ENCODE measurements at regions not wholly inside any gene's neighbourhood (a gene's known extent, or its start where the extent isn't known, plus 50 kb on each side); places are given as distances from the start of the nearest gene placed in this dataset.

- WGBS (ENCODE audit: insufficient coverage), result 64% methylated on average over 4 of the region's 4 CpGs
- DNase-seq, result no peak
- TF ChIP-seq CTCF (IDR thresholded peaks at IDR 0.05) (no peak), EZH2 (IDR thresholded peaks at IDR 0.05; ENCODE audit: borderline replicate concordance, insufficient read depth, low read depth, low read length, poor library complexity, severe bottlenecking) (no peak)
Measured at GRCh38 chr15:36407647-36408046, 171.8 kb upstream of the CDIN1 start.

GRCh38 chr15:36409819-36410218, 169.6 kb upstream of the CDIN1 start:
- 93% methylated on average over 4 of the region's 6 CpGs for WGBS (ENCODE audit: insufficient coverage)

More at GRCh38 chr15:36407647-36408046, 171.8 kb upstream of the CDIN1 start:
- Histone ChIP-seq H3K9ac (ENCODE audit: low read length) (no peak overlapping the region), H3K36me3 (replicated peaks in 1 of 2; ENCODE audit: control extremely low read depth in 1 of 2, control insufficient read depth in 1 of 2, extremely low read depth in 1 of 2, insufficient read depth in 2 of 2, low read length in 1 of 2) (no peaks in the 10 kb centered on the region), H3K27me3 (replicated peaks in 1 of 4; ENCODE audit: control extremely low read depth in 1 of 4, control insufficient read depth in 3 of 4, insufficient read depth in 4 of 4, low read length in 3 of 4) (no peaks in the 10 kb centered on the region), H4K20me1 (ENCODE audit: control insufficient read depth, insufficient read depth, low read length, poor library complexity, severe bottlenecking) (no peaks in the 10 kb centered on the region), H3K4me1 (ENCODE audit: control insufficient read depth in 2 of 2, insufficient read depth in 2 of 2, low read length in 2 of 2) (no peaks in the 10 kb centered on the region), H3K27ac (ENCODE audit: low read length in 2 of 2) (no peak overlapping the region), H3K9me3 (ENCODE audit: control extremely low read depth in 1 of 3, control insufficient read depth in 2 of 3, insufficient read depth in 1 of 3, low read length in 2 of 3) (no peaks in the 10 kb centered on the region), H3K4me2 (replicated peaks; ENCODE audit: low read depth, low read length, poor library complexity, severe bottlenecking) (no peak overlapping the region), H3K79me2 (ENCODE audit: control insufficient read depth, insufficient read depth, low read length) (no peaks in the 10 kb centered on the region), H2AFZ (ENCODE audit: insufficient read depth, low read depth, low read length, poor library complexity, severe bottlenecking) (no peak overlapping the region), H3K4me3 (ENCODE audit: control extremely low read depth in 1 of 5, extremely low read depth in 1 of 5, insufficient read depth in 1 of 5, low read depth in 2 of 5, low read length in 4 of 5) (no peak overlapping the region)
- H3K4me1 Mint-ChIP-seq, result no peaks in the 10 kb centered on the region
- intact Hi-C loops (cut with micrococcal nuclease), result no loop called here
- ChIA-PET CTCF (no interaction called here), POLR2A (no interaction called here)
- H3K4me3 Mint-ChIP-seq, result no peak overlapping the region
- H3K27me3 Mint-ChIP-seq, result no peaks in the 10 kb centered on the region
- no peak for ATAC-seq (ENCODE audit: low read depth)
- H3K9me3 Mint-ChIP-seq (ENCODE audit: insufficient read depth), result no peaks in the 10 kb centered on the region
- H3K27ac Mint-ChIP-seq, result no peak overlapping the region

More at GRCh38 chr15:36409819-36410218, 169.6 kb upstream of the CDIN1 start:
- Mint-ChIP-seq H3K9me3 (ENCODE audit: insufficient read depth) (no peaks in the 10 kb centered on the region), H3K27me3 (no peaks in the 10 kb centered on the region), H3K27ac (no peak overlapping the region), H3K4me1 (no peaks in the 10 kb centered on the region), H3K4me3 (no peak overlapping the region)
- TF ChIP-seq CTCF (IDR thresholded peaks at IDR 0.05) (no peak), EZH2 (IDR thresholded peaks at IDR 0.05; ENCODE audit: borderline replicate concordance, insufficient read depth, low read depth, low read length, poor library complexity, severe bottlenecking) (no peak)
- H3K9ac ChIP-seq (ENCODE audit: low read length), result no peak overlapping the region
- DNase-seq (no peak), ATAC-seq (ENCODE audit: low read depth) (no peak)
- H3K36me3 ChIP-seq (replicated peaks in 1 of 2; ENCODE audit: control extremely low read depth in 1 of 2, control insufficient read depth in 1 of 2, extremely low read depth in 1 of 2, insufficient read depth in 2 of 2, low read length in 1 of 2), result no peaks in the 10 kb centered on the region
- H3K79me2 ChIP-seq (ENCODE audit: control insufficient read depth, insufficient read depth, low read length), result no peaks in the 10 kb centered on the region
- CTCF ChIA-PET, result no interaction called here
- H3K9me3 ChIP-seq (ENCODE audit: control extremely low read depth in 1 of 3, control insufficient read depth in 2 of 3, insufficient read depth in 1 of 3, low read length in 2 of 3), result peaks cover 0 to 2% (median 0%) of the 10 kb centered on the region in 3 donors
- no peak overlapping the region for H3K4me3 ChIP-seq (ENCODE audit: control extremely low read depth in 1 of 5, extremely low read depth in 1 of 5, insufficient read depth in 1 of 5, low read depth in 2 of 5, low read length in 4 of 5)
- no peaks in the 10 kb centered on the region for H3K4me1 ChIP-seq (ENCODE audit: control insufficient read depth in 2 of 2, insufficient read depth in 2 of 2, low read length in 2 of 2)
- POLR2A ChIA-PET, result no interaction called here
- H3K4me2 ChIP-seq (replicated peaks; ENCODE audit: low read depth, low read length, poor library complexity, severe bottlenecking), result no peak overlapping the region
- no peaks in the 10 kb centered on the region for H4K20me1 ChIP-seq (ENCODE audit: control insufficient read depth, insufficient read depth, low read length, poor library complexity, severe bottlenecking)
- H3K27ac ChIP-seq (ENCODE audit: low read length in 2 of 2), result no peak overlapping the region
- intact Hi-C loops (cut with micrococcal nuclease), result no loop called here
- H2AFZ ChIP-seq (ENCODE audit: insufficient read depth, low read depth, low read length, poor library complexity, severe bottlenecking), result no peak overlapping the region
- no peaks in the 10 kb centered on the region for H3K27me3 ChIP-seq (replicated peaks in 1 of 4; ENCODE audit: control extremely low read depth in 1 of 4, control insufficient read depth in 3 of 4, insufficient read depth in 4 of 4, low read length in 3 of 4)
